MCF 10A (cell line): ENCODE measurements at regions not wholly inside any gene's neighbourhood (a gene's known extent, or its start where the extent isn't known, plus 50 kb on each side); places are given as distances from the start of the nearest gene placed in this dataset.

Source experiments
- BruUV-seq: library from RNA; stranded (reverse); fragments of 400-500 nt; replicated peaks from 2 replicates; lab custom pipeline; 2021; lab: Mats Ljungman, UMichigan
- CTCF ChIA-PET: fragments of 300-600 bp; sonication (Branson Sonifier 250); formaldehyde crosslinking; extraction: SDS; loops from one replicate; lab custom pipeline; 2021; ENCODE audit warnings: antibody characterized with exemption, inconsistent platforms; lab: Yijun Ruan, JAX
- POLR2A ChIA-PET: fragments of 300-600, 350-650 bp; sonication (Branson Sonifier 250); formaldehyde crosslinking; extraction: SDS; loops from one replicate; lab custom pipeline; 2020; ENCODE audit warnings: antibody characterized with exemption, inconsistent platforms; lab: Yijun Ruan, JAX
- DNase-seq: peaks from one replicate; pipeline ENCODE4 v3.0.0-alpha.2; 2018; ENCODE audit not compliant: unreplicated experiment
- H3K27ac Mint-ChIP-seq: one replicate; pipeline ENCODE4 v1.8.0; 2022; ENCODE audit warnings: mild to moderate bottlenecking, low read depth, mixed read lengths; ENCODE audit not compliant: unreplicated experiment
- H3K27me3 Mint-ChIP-seq: one replicate; pipeline ENCODE4 v1.8.0; 2022; ENCODE audit warnings: mixed read lengths; ENCODE audit not compliant: insufficient read depth, unreplicated experiment
- H3K36me3 Mint-ChIP-seq: one replicate; pipeline ENCODE4 v1.8.0; 2022; ENCODE audit warnings: mild to moderate bottlenecking, moderate library complexity, mixed read lengths; ENCODE audit not compliant: insufficient read depth, unreplicated experiment
- H3K4me1 Mint-ChIP-seq: one replicate; pipeline ENCODE4 v1.8.0; 2022; ENCODE audit warnings: mixed read lengths; ENCODE audit not compliant: insufficient read depth, unreplicated experiment
- H3K4me3 Mint-ChIP-seq: one replicate; pipeline ENCODE4 v1.8.0; 2022; ENCODE audit warnings: mild to moderate bottlenecking, moderate library complexity, mixed read lengths; ENCODE audit not compliant: unreplicated experiment
- H3K9me3 Mint-ChIP-seq: one replicate; pipeline ENCODE4 v1.8.0; 2022; ENCODE audit warnings: mixed read lengths; ENCODE audit not compliant: unreplicated experiment
- intact Hi-C: fragments of 100-400 bp; cut with micrococcal nuclease; formaldehyde crosslinking; loops from 2 replicates; pipeline ENCODE4 v1.14.1; 2022
- TF ChIP-seq, protein P1 (sequence below): fragments of 200-600 bp; IDR thresholded peaks from one replicate; pipeline ENCODE4 v1.8.0; 2022; ENCODE audit warnings: antibody characterized with exemption, mild to moderate bottlenecking; ENCODE audit not compliant: unreplicated experiment

DNA sequence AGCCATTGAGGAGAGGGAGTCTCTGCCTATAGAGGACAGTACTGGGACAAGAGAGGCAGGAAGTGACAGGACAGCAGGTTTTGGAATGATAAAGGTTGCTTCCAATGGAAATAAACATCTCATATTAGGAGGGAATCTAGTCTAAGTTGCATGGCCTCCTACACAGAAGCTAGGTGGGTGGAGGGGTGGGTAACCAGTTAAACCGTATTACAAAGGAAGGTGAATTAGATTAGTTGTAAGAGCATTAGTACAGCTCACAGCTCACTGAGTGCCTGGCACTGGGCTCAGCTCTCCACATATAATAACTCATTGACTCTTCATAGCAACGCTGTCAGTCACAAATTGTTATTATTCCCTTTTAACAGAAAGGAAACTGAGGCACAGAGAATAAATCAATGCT lies 468.1 kb downstream of the PTPRU start:
- intact Hi-C loops, result loop anchor here (10.0 kb wide), 1 partner anchor 330 kb away; no protein-coding TSS in a partner anchor
- POLR2A ChIA-PET, result no interaction called here
- H3K27ac Mint-ChIP-seq, result no peak overlapping the region
- no peak for DNase-seq
- H3K27me3 Mint-ChIP-seq, result peaks cover 8% of the 10 kb centered on the region
- no TSS peak for BruUV-seq
- TF ChIP-seq, protein P1, sequence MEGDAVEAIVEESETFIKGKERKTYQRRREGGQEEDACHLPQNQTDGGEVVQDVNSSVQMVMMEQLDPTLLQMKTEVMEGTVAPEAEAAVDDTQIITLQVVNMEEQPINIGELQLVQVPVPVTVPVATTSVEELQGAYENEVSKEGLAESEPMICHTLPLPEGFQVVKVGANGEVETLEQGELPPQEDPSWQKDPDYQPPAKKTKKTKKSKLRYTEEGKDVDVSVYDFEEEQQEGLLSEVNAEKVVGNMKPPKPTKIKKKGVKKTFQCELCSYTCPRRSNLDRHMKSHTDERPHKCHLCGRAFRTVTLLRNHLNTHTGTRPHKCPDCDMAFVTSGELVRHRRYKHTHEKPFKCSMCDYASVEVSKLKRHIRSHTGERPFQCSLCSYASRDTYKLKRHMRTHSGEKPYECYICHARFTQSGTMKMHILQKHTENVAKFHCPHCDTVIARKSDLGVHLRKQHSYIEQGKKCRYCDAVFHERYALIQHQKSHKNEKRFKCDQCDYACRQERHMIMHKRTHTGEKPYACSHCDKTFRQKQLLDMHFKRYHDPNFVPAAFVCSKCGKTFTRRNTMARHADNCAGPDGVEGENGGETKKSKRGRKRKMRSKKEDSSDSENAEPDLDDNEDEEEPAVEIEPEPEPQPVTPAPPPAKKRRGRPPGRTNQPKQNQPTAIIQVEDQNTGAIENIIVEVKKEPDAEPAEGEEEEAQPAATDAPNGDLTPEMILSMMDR, result no peak
- H3K4me1 Mint-ChIP-seq, result peaks cover 17% of the 10 kb centered on the region
- H3K36me3 Mint-ChIP-seq, result no peaks in the 10 kb centered on the region
- H3K9me3 Mint-ChIP-seq, result no peaks in the 10 kb centered on the region
- no peak overlapping the region for H3K4me3 Mint-ChIP-seq
- CTCF ChIA-PET, result interaction anchor here (0.6 to 2.4 kb wide), 18 partner anchors 9 to 845 kb away, joined by 3 to 13 read pairs (median 4); no protein-coding TSS in a partner anchor

GRCh38 chr1:29703596-29704370 lies 467.5 kb downstream of the PTPRU start:
- BruUV-seq, result no TSS peak
- POLR2A ChIA-PET, result no interaction called here
- H3K4me3 Mint-ChIP-seq, result no peak overlapping the region
- H3K36me3 Mint-ChIP-seq, result no peaks in the 10 kb centered on the region
- peaks cover 14% of the 10 kb centered on the region for H3K27me3 Mint-ChIP-seq
- intact Hi-C loops, result loop anchor here (1.0 to 10.0 kb wide), 2 partner anchors 190 to 329 kb away; no protein-coding TSS in a partner anchor
- H3K27ac Mint-ChIP-seq, result no peak overlapping the region
- TF ChIP-seq, protein P1, result peak; percentile 79
- peaks cover 11% of the 10 kb centered on the region for H3K4me1 Mint-ChIP-seq
- no peaks in the 10 kb centered on the region for H3K9me3 Mint-ChIP-seq
- CTCF ChIA-PET, result interaction anchor here (0.5 to 2.4 kb wide), 31 partner anchors 9 to 1000 kb away, joined by 3 to 13 read pairs (median 3); no protein-coding TSS in a partner anchor
- DNase-seq, result peak; percentile 59

DNA sequence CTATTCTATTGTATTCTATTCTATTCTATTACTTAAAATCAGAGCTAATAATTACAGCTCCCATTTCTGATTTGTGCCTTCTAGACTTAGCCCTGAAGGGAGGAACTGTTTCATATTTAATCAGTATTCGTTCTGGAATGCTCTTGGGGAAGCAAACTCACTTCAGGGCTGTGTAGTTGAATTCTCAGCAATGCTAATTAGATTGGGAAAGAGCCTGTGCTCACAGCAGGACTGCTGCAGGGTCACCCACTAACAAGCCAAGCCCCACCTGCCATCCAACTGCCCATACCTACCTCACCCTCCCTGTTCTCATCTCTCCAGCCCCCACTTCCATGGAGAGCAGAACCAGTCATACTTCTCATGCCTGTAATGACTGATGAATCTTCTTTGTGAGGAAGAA lies 464.2 kb downstream of the PTPRU start:
- no peak for DNase-seq
- Mint-ChIP-seq H3K9me3 (no peaks in the 10 kb centered on the region), H3K27me3 (peaks cover 15% of the 10 kb centered on the region), H3K4me3 (no peak overlapping the region), H3K4me1 (peaks cover 8% of the 10 kb centered on the region), H3K27ac (no peak overlapping the region), H3K36me3 (no peaks in the 10 kb centered on the region)
- ChIA-PET POLR2A (no interaction called here), CTCF (interaction anchor here (0.5 to 0.6 kb wide), 2 partner anchors 41 to 60 kb away, joined by 3 read pairs; no protein-coding TSS in a partner anchor)
- intact Hi-C loops, result loop anchor here (10.0 kb wide), 1 partner anchor 326 kb away; no protein-coding TSS in a partner anchor
- TF ChIP-seq, protein P1, result no peak
- no TSS peak for BruUV-seq

DNA sequence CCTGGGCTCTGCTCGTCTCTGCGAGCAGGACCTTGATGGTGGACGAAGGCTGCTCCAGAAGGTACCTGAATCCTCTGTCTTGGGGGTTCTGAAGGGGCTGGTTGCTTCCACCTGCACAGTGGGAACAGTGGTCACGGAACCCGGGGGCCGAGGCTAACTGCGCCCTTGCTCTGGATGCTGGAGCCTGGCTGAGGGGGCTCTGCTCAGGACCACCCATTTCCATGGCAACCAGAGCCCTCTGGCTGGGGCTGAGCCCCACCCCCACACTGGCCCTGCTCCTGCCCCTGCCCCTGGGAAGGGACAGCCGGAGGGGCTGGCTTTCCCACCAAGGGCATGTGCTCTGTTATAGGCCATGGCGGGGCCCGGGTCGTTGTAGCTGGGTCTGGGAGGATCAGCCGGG lies 462.3 kb downstream of the PTPRU start:
- H3K9me3 Mint-ChIP-seq, result no peaks in the 10 kb centered on the region
- TF ChIP-seq, protein P1, result no peak
- no peak overlapping the region for H3K4me3 Mint-ChIP-seq
- DNase-seq, result no peak
- intact Hi-C loops, result loop anchor here (2.0 kb wide), 1 partner anchor 386 kb away; no protein-coding TSS in a partner anchor
- CTCF ChIA-PET, result interaction anchor here (0.5 to 2.5 kb wide), 4 partner anchors 11 to 555 kb away, joined by 3 to 8 read pairs (median 4); no protein-coding TSS in a partner anchor
- H3K4me1 Mint-ChIP-seq, result peaks cover 8% of the 10 kb centered on the region
- no TSS peak for BruUV-seq
- peaks cover 15% of the 10 kb centered on the region for H3K27me3 Mint-ChIP-seq
- POLR2A ChIA-PET, result no interaction called here
- no peaks in the 10 kb centered on the region for H3K36me3 Mint-ChIP-seq
- no peak overlapping the region for H3K27ac Mint-ChIP-seq
